Peyer's patch (tissue), 4 donors: ENCODE measurements at regions not wholly inside any gene's neighbourhood (a gene's known extent, or its start where the extent isn't known, plus 50 kb on each side); places are given as distances from the start of the nearest gene placed in this dataset.

Experiments
- CTCF ChIP-seq, 6 experiments: fragments of 450-650 bp in 4 of 6; fragments of 200-600 bp in 2 of 6; sonication (generic) in 1 of 6; IDR thresholded peaks; one replicate each; pipeline ENCODE4 v1.5.1; 2017 to 2019; ENCODE audit warnings: antibody characterized with exemption in 6 of 6, mild to moderate bottlenecking in 3 of 6, moderate library complexity in 1 of 6
- POLR2A ChIP-seq, 2 donors: fragments of 450-650 bp; IDR thresholded peaks; one replicate each; pipeline ENCODE4 v1.5.1; 2017; ENCODE audit warnings: antibody characterized with exemption in 2 of 2, mild to moderate bottlenecking in 2 of 2, moderate library complexity in 2 of 2

GRCh38 chr10:55495555-55495954 is 694.5 kb upstream of the PCDH15 start:
- TF ChIP-seq CTCF (IDR thresholded peaks at IDR 0.05) (no peak), POLR2A (IDR thresholded peaks at IDR 0.05) (no peak)
